ENCODE measurements at regions not wholly inside any gene's neighbourhood (a gene's known extent, or its start where the extent isn't known, plus 50 kb on each side); places are given as distances from the start of the nearest gene placed in this dataset.

GRCh38 chr1:58430421-58431275, 115.9 kb downstream of the OMA1 start:
- TF ChIP-seq REST (IDR thresholded peaks at IDR 0.05; ENCODE audit: low read depth) (no peak), YY1 (IDR thresholded peaks at IDR 0.05; ENCODE audit: low read depth) (no peak), NFIC (IDR thresholded peaks at IDR 0.05) (no peak), ZBTB7A (IDR thresholded peaks at IDR 0.05; ENCODE audit: low read depth) (no peak), TEAD4 (IDR thresholded peaks at IDR 0.05) (no peak), TCF12 (IDR thresholded peaks at IDR 0.05; ENCODE audit: low read depth) (no peak), EP300 (IDR thresholded peaks at IDR 0.05; ENCODE audit: borderline replicate concordance) (no peak), RAD21 (IDR thresholded peaks at IDR 0.05; ENCODE audit: low read depth) (no peak), CREB1 (IDR thresholded peaks at IDR 0.05; ENCODE audit: low read depth) (no peak), USF1 (IDR thresholded peaks at IDR 0.05) (no peak), EGR1 (IDR thresholded peaks at IDR 0.05) (no peak)

GRCh38 chr1:58426918-58427317, 119.6 kb downstream of the OMA1 start:
- TF ChIP-seq TEAD4 (IDR thresholded peaks at IDR 0.05) (no peak), RAD21 (IDR thresholded peaks at IDR 0.05; ENCODE audit: low read depth) (no peak), ZBTB7A (IDR thresholded peaks at IDR 0.05; ENCODE audit: low read depth) (no peak)

- no peak for TF ChIP-seq MAX (IDR thresholded peaks at IDR 0.05)
- no peak for TF ChIP-seq EGR1 (IDR thresholded peaks at IDR 0.05)
- TF ChIP-seq RAD21 (IDR thresholded peaks at IDR 0.05; ENCODE audit: low read depth): no peak
- no peak for TF ChIP-seq TCF12 (IDR thresholded peaks at IDR 0.05; ENCODE audit: low read depth)
- TF ChIP-seq NFIC (IDR thresholded peaks at IDR 0.05): no peak
- TF ChIP-seq TEAD4 (IDR thresholded peaks at IDR 0.05): no peak
Observed at GRCh38 chr1:58422436-58422835, 124.1 kb downstream of the OMA1 start.

- no peak for TF ChIP-seq EP300 (IDR thresholded peaks at IDR 0.05; ENCODE audit: borderline replicate concordance)
- no peak for TF ChIP-seq FOXM1 (IDR thresholded peaks at IDR 0.05; ENCODE audit: borderline replicate concordance, low read depth)
- no peak for TF ChIP-seq RAD21 (IDR thresholded peaks at IDR 0.05; ENCODE audit: low read depth)
- TF ChIP-seq TEAD4 (IDR thresholded peaks at IDR 0.05): no peak
- no peak for TF ChIP-seq CEBPB (IDR thresholded peaks at IDR 0.05)
- TF ChIP-seq EGR1 (IDR thresholded peaks at IDR 0.05): no peak
- no peak for TF ChIP-seq CREB1 (IDR thresholded peaks at IDR 0.05; ENCODE audit: low read depth)
- no peak for TF ChIP-seq NFIC (IDR thresholded peaks at IDR 0.05)
- TF ChIP-seq MAX (IDR thresholded peaks at IDR 0.05): no peak
- no peak for TF ChIP-seq TCF12 (IDR thresholded peaks at IDR 0.05; ENCODE audit: low read depth)
- no peak for TF ChIP-seq REST (IDR thresholded peaks at IDR 0.05; ENCODE audit: low read depth)
- no peak for TF ChIP-seq TAF1 (IDR thresholded peaks at IDR 0.05; ENCODE audit: low read depth)
Observed at GRCh38 chr1:58418283-58419228, 128.0 kb downstream of the OMA1 start.

GRCh38 chr1:58412071-58412580, 134.4 kb downstream of the OMA1 start:
- TF ChIP-seq REST (IDR thresholded peaks at IDR 0.05; ENCODE audit: low read depth) (no peak), FOXM1 (IDR thresholded peaks at IDR 0.05; ENCODE audit: borderline replicate concordance, low read depth) (no peak), EP300 (IDR thresholded peaks at IDR 0.05; ENCODE audit: borderline replicate concordance) (no peak), TCF12 (IDR thresholded peaks at IDR 0.05; ENCODE audit: low read depth) (no peak), YY1 (IDR thresholded peaks at IDR 0.05; ENCODE audit: low read depth) (no peak), NFIC (IDR thresholded peaks at IDR 0.05) (no peak), TAF1 (IDR thresholded peaks at IDR 0.05; ENCODE audit: low read depth) (no peak), CREB1 (IDR thresholded peaks at IDR 0.05; ENCODE audit: low read depth) (no peak), CEBPB (IDR thresholded peaks at IDR 0.05) (no peak), USF1 (IDR thresholded peaks at IDR 0.05) (no peak), TEAD4 (IDR thresholded peaks at IDR 0.05) (no peak), MAX (IDR thresholded peaks at IDR 0.05) (no peak), ZBTB7A (IDR thresholded peaks at IDR 0.05; ENCODE audit: low read depth) (no peak)

Data from Ishikawa (cell line).